ENCODE measurements at regions not wholly inside any gene's neighbourhood (a gene's known extent, or its start where the extent isn't known, plus 50 kb on each side); places are given as distances from the start of the nearest gene placed in this dataset.

DNA sequence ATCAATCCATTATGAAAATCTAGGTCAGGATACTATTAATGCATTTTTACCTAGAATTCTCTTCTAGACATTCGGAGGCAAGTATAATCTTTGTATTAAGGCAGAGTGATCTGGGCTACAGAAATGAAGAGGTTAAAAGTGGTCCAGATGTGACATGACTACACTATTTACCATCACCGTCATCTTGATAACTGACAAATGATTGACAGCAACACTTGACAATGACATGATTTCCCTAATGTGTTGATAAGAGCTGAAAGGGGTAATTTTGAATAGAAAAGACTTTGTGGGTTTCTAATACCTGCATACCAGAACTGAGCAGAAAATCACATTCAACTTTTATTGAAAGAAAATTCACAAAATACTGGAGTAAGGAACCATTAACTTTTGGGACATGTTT lies 718.9 kb upstream of the MAP3K7 start:
- Histone ChIP-seq H3K27ac (ENCODE audit: low read depth, low read length) (no peak overlapping the region), H3K9me3 (ENCODE audit: control insufficient read depth in 5 of 5, low read length in 5 of 5) (no peaks in the 10 kb centered on the region), H3K9ac (ENCODE audit: low read length in 5 of 5) (no peak overlapping the region), H3K27me3 (ENCODE audit: control insufficient read depth in 5 of 5, insufficient read depth in 4 of 5, low read length in 5 of 5) (no peaks in the 10 kb centered on the region), H3K4me3 (ENCODE audit: low read depth in 1 of 5, low read length in 5 of 5) (no peak overlapping the region), H3K4me1 (ENCODE audit: control insufficient read depth in 5 of 5, insufficient read depth in 5 of 5, low read length in 5 of 5) (no peaks in the 10 kb centered on the region), H3K36me3 (ENCODE audit: control insufficient read depth in 5 of 5, insufficient read depth in 5 of 5, low read length in 5 of 5) (no peaks in the 10 kb centered on the region)

DNA sequence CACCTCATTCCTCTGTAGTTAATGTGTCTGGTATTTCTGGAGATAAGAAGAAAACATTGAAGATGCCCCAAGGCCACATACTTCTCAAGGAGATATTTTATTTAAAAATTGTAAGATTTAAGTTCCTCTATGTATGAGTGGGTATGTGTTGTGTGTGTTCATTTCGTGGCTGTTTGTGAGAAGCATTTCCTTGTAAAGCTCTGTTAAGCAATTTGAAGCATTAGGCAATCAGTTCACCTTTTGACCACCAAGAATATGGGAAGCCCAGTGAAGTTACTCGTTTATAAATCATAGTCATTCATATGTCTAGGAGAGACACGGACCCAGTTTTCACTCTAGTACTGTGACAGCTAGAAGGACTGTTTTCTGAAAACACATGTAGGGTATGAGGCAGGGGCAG lies 717.6 kb upstream of the MAP3K7 start:
- Histone ChIP-seq H3K27me3 (ENCODE audit: control insufficient read depth in 5 of 5, insufficient read depth in 4 of 5, low read length in 5 of 5) (no peaks in the 10 kb centered on the region), H3K27ac (ENCODE audit: low read depth, low read length) (no peak overlapping the region), H3K4me1 (ENCODE audit: control insufficient read depth in 5 of 5, insufficient read depth in 5 of 5, low read length in 5 of 5) (no peaks in the 10 kb centered on the region), H3K4me3 (ENCODE audit: low read depth in 1 of 5, low read length in 5 of 5) (no peak overlapping the region), H3K36me3 (ENCODE audit: control insufficient read depth in 5 of 5, insufficient read depth in 5 of 5, low read length in 5 of 5) (no peaks in the 10 kb centered on the region), H3K9ac (ENCODE audit: low read length in 5 of 5) (no peak overlapping the region), H3K9me3 (ENCODE audit: control insufficient read depth in 5 of 5, low read length in 5 of 5) (no peaks in the 10 kb centered on the region)

DNA sequence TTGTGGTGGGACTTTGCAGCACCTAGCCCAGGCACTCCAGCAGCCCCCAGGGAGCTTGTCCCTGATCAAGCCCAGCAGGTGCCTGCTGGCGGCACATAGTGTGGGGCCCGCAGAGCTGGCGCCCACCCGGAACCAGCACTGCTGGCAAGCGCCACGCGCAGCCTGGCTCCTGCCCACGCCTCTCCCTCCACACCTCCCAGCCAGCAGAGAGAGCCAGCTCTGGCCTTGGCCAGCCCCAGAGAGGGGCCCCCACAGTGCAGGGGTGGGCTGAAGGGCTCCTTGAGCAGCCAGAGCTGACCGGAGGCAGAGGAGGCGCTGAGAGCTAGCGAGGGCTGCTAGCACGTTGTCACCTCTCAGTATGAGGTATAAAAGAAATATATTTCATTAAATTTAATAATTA lies 716.5 kb upstream of the MAP3K7 start:
- Histone ChIP-seq H3K36me3 (ENCODE audit: control insufficient read depth in 5 of 5, insufficient read depth in 5 of 5, low read length in 5 of 5) (no peaks in the 10 kb centered on the region), H3K27ac (ENCODE audit: low read depth, low read length) (no peak overlapping the region), H3K9ac (ENCODE audit: low read length in 5 of 5) (no peak overlapping the region), H3K4me1 (ENCODE audit: control insufficient read depth in 5 of 5, insufficient read depth in 5 of 5, low read length in 5 of 5) (no peaks in the 10 kb centered on the region), H3K4me3 (ENCODE audit: low read depth in 1 of 5, low read length in 5 of 5) (no peak overlapping the region), H3K27me3 (ENCODE audit: control insufficient read depth in 5 of 5, insufficient read depth in 4 of 5, low read length in 5 of 5) (no peaks in the 10 kb centered on the region), H3K9me3 (ENCODE audit: control insufficient read depth in 5 of 5, low read length in 5 of 5) (no peaks in the 10 kb centered on the region)

DNA sequence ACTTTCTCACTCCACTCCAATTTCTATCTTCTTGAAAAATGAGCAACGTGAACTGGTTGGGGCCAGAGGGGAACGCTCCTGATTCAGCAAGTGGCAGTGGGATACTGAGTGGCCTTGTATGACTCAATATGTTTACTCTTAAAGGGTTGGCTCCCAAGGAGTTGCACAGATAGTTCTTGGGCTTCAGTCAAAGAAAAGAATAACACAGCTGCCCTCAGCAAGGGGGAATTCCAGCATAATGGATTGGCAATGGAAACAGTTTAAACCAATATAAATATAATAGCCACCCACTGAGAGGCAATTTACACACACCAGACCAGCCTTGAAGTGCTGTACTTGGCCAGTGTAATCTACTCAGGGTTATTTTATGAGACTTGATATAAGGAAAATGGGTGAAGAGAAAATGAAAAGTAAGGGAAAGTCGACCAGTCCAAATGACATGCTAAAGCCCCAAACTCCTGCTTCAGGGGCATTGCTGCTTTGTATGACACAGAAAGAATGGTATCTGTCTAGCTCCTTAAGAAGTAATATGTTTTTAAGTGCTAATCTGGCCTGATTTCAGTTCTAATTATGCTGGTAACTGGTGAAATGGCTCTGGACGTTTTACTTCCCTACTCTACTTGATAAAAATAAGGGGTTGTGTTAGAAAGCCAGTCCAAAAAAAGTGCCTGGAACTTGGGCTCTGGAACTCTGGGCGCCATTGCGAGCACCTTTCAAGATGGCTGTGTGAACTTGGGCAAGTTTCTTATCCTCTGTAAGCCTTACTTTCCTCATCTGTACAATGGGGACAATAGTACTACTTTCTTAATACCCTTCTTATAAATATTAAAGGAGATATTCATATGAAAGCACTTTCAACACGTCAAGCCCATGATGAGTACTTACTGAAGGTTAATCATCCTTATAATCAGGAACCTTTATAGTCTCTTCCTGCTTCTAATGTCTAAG lies 712.9 kb upstream of the MAP3K7 start:
- Histone ChIP-seq H3K4me3 (ENCODE audit: low read depth in 1 of 5, low read length in 5 of 5) (no peak overlapping the region), H3K4me1 (ENCODE audit: control insufficient read depth in 5 of 5, insufficient read depth in 5 of 5, low read length in 5 of 5) (no peaks in the 10 kb centered on the region), H3K9ac (ENCODE audit: low read length in 5 of 5) (no peak overlapping the region), H3K27me3 (ENCODE audit: control insufficient read depth in 5 of 5, insufficient read depth in 4 of 5, low read length in 5 of 5) (no peaks in the 10 kb centered on the region), H3K36me3 (ENCODE audit: control insufficient read depth in 5 of 5, insufficient read depth in 5 of 5, low read length in 5 of 5) (no peaks in the 10 kb centered on the region), H3K9me3 (ENCODE audit: control insufficient read depth in 5 of 5, low read length in 5 of 5) (no peaks in the 10 kb centered on the region), H3K27ac (ENCODE audit: low read depth, low read length) (no peak overlapping the region)

DNA sequence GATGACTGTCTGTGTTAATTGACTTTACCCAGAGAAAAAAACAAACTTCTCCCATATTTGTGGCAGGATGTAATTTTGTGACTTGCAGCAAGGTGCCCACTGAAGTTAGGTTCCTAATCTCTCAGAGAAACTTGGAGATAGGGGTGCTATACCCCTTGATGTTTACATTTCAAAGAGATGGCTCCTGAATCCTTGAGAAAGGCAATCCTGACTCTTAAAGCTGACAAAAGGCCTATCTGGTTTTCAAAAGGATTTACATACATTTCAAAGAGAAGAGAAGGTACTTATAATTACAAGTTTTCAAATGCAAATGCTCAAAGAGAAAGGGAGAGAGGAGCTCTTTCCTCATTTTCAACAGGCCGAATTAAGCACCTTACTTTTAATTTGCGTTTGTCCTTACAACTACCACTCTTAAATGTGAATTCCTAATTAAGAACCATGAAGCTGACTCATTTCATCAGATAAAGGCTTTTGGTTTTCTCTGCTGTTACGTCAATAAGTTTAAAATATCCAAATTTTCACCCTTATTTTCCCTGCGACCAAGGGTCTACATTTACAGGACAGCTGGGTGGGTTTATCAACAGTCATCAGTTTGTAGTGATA lies 711.8 kb upstream of the MAP3K7 start:
- Histone ChIP-seq H3K4me3 (ENCODE audit: low read depth in 1 of 5, low read length in 5 of 5) (no peak overlapping the region), H3K27me3 (ENCODE audit: control insufficient read depth in 5 of 5, insufficient read depth in 4 of 5, low read length in 5 of 5) (no peaks in the 10 kb centered on the region), H3K36me3 (ENCODE audit: control insufficient read depth in 5 of 5, insufficient read depth in 5 of 5, low read length in 5 of 5) (no peaks in the 10 kb centered on the region), H3K9ac (ENCODE audit: low read length in 5 of 5) (no peak overlapping the region), H3K4me1 (ENCODE audit: control insufficient read depth in 5 of 5, insufficient read depth in 5 of 5, low read length in 5 of 5) (no peaks in the 10 kb centered on the region), H3K27ac (ENCODE audit: low read depth, low read length) (no peak overlapping the region), H3K9me3 (ENCODE audit: control insufficient read depth in 5 of 5, low read length in 5 of 5) (no peaks in the 10 kb centered on the region)

DNA sequence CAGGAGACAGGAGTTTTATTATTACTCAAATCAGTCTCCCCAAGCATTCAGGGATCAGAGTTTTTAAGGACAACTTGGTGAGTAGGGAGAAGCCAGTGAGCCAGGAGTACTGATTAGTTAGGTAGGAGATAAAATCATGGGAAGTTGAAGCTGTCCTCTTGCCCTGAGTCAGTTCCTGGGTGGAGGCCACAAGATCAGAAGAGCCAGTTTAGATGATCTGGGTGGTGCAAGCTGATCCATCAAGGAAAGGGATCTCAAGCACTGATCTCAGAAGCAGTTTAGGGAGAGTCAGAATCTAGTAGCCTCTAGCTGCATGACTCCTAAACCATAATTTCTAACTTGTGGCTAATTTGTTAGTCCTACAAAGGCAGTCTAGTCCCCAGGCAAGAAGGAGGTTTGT lies 706.5 kb upstream of the MAP3K7 start:
- Histone ChIP-seq H3K27ac (ENCODE audit: low read depth, low read length) (no peak overlapping the region), H3K9me3 (ENCODE audit: control insufficient read depth in 5 of 5, low read length in 5 of 5) (no peaks in the 10 kb centered on the region), H3K4me1 (ENCODE audit: control insufficient read depth in 5 of 5, insufficient read depth in 5 of 5, low read length in 5 of 5) (peaks cover 0 to 6% (median 0%) of the 10 kb centered on the region in 5 donors), H3K4me3 (ENCODE audit: low read depth in 1 of 5, low read length in 5 of 5) (no peak overlapping the region), H3K27me3 (ENCODE audit: control insufficient read depth in 5 of 5, insufficient read depth in 4 of 5, low read length in 5 of 5) (no peaks in the 10 kb centered on the region), H3K36me3 (ENCODE audit: control insufficient read depth in 5 of 5, insufficient read depth in 5 of 5, low read length in 5 of 5) (no peaks in the 10 kb centered on the region), H3K9ac (ENCODE audit: low read length in 5 of 5) (no peak overlapping the region)

DNA sequence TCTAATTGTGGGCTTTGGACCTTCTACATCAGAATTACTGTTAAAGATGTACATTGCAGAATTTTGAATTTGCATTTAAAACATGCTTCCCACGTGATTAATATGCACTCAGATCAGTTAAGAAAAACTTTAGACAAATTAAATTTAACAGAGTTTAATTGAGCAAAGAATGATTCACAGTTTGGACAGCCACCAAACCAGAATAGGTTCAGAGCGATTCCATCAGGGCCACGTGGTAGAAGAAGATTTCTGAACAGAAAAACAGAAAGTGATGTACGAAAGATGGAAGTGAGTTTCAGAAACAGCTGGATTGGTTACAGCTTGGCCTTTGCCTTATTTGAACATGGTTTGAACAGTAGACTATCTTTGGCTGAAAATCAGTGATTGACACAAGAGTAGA lies 704.2 kb upstream of the MAP3K7 start:
- Histone ChIP-seq H3K9me3 (ENCODE audit: control insufficient read depth in 5 of 5, low read length in 5 of 5) (no peaks in the 10 kb centered on the region), H3K9ac (ENCODE audit: low read length in 5 of 5) (no peak overlapping the region), H3K36me3 (ENCODE audit: control insufficient read depth in 5 of 5, insufficient read depth in 5 of 5, low read length in 5 of 5) (no peaks in the 10 kb centered on the region), H3K4me3 (ENCODE audit: low read depth in 1 of 5, low read length in 5 of 5) (no peak overlapping the region), H3K27me3 (ENCODE audit: control insufficient read depth in 5 of 5, insufficient read depth in 4 of 5, low read length in 5 of 5) (no peaks in the 10 kb centered on the region), H3K27ac (ENCODE audit: low read depth, low read length) (no peak overlapping the region), H3K4me1 (ENCODE audit: control insufficient read depth in 5 of 5, insufficient read depth in 5 of 5, low read length in 5 of 5) (peaks cover 0 to 6% (median 0%) of the 10 kb centered on the region in 5 donors)

DNA sequence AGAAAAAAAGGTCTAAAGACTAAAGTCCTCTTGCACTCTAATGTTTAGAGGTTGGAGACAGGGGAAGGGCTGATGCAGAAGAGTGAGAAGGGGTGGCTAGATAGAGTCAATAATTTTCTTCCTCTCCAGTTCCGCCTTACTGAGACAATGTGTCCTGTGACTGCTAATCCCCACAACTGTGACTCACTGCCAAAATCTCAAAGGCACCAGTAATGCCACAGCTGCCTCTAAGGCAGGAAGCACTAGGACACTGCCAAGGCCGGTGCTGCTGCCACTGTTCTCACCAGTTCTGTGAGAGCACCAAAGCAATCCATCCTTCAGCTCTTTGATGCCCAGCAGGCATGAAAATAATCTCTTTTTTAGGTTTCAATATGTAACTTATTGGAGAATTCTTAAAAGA lies 701.9 kb upstream of the MAP3K7 start:
- no peak overlapping the region for H3K9ac ChIP-seq (ENCODE audit: low read length in 5 of 5)
- no peaks in the 10 kb centered on the region for H3K9me3 ChIP-seq (ENCODE audit: control insufficient read depth in 5 of 5, low read length in 5 of 5)
- no peaks in the 10 kb centered on the region for H3K27me3 ChIP-seq (ENCODE audit: control insufficient read depth in 5 of 5, insufficient read depth in 4 of 5, low read length in 5 of 5)
- no peak overlapping the region for H3K27ac ChIP-seq (ENCODE audit: low read depth, low read length)
- H3K36me3 ChIP-seq (ENCODE audit: control insufficient read depth in 5 of 5, insufficient read depth in 5 of 5, low read length in 5 of 5): no peaks in the 10 kb centered on the region
- no peak overlapping the region for H3K4me3 ChIP-seq (ENCODE audit: low read depth in 1 of 5, low read length in 5 of 5)
- H3K4me1 ChIP-seq (ENCODE audit: control insufficient read depth in 5 of 5, insufficient read depth in 5 of 5, low read length in 5 of 5): peaks cover 0 to 6% (median 0%) of the 10 kb centered on the region in 5 donors

DNA sequence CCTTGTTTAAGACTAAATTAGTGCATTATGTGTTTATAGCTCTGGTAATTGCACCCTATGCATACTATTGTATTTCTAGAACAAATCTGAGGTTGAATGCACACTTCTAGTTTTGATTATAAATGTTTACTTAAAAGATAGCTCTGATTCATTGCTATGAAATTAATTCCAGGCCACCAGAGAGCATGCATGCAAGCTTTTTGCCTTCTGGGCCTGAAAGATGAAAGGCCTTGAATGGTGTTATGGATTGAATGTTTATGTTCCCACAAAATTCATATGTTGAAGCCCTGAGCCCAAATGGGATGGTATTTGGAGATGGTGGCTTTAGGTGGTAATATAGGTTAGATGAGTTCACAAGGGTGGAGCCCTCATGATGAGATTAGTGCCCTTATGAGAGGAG lies 695.0 kb upstream of the MAP3K7 start:
- Histone ChIP-seq H3K4me3 (ENCODE audit: low read depth in 1 of 5, low read length in 5 of 5) (no peak overlapping the region), H3K36me3 (ENCODE audit: control insufficient read depth in 5 of 5, insufficient read depth in 5 of 5, low read length in 5 of 5) (no peaks in the 10 kb centered on the region), H3K9ac (ENCODE audit: low read length in 5 of 5) (no peak overlapping the region), H3K9me3 (ENCODE audit: control insufficient read depth in 5 of 5, low read length in 5 of 5) (peaks cover 0 to 2% (median 0%) of the 10 kb centered on the region in 5 donors), H3K4me1 (ENCODE audit: control insufficient read depth in 5 of 5, insufficient read depth in 5 of 5, low read length in 5 of 5) (no peaks in the 10 kb centered on the region), H3K27ac (ENCODE audit: low read depth, low read length) (no peak overlapping the region), H3K27me3 (ENCODE audit: control insufficient read depth in 5 of 5, insufficient read depth in 4 of 5, low read length in 5 of 5) (no peaks in the 10 kb centered on the region)

DNA sequence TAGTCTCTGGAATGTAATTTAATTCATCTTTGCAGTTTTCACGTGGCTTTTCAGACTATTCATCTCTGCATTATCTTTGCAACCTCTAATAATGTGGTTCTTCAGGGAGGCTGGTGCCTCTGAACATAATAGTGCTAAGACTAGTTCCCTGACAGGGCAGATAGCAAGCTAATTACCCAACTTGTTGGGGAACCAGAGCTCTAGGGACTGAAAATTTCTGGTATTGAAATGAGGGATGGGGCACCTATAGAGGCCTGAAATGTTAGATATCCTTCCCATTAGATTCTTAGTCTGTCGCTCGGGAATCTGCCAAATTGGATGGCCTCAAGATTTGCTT lies 693.6 kb upstream of the MAP3K7 start:
- Histone ChIP-seq H3K9ac (ENCODE audit: low read length in 5 of 5) (no peak overlapping the region), H3K9me3 (ENCODE audit: control insufficient read depth in 5 of 5, low read length in 5 of 5) (peaks cover 0 to 2% (median 0%) of the 10 kb centered on the region in 5 donors), H3K27me3 (ENCODE audit: control insufficient read depth in 5 of 5, insufficient read depth in 4 of 5, low read length in 5 of 5) (no peaks in the 10 kb centered on the region), H3K27ac (ENCODE audit: low read depth, low read length) (no peak overlapping the region), H3K4me3 (ENCODE audit: low read depth in 1 of 5, low read length in 5 of 5) (no peak overlapping the region), H3K36me3 (ENCODE audit: control insufficient read depth in 5 of 5, insufficient read depth in 5 of 5, low read length in 5 of 5) (no peaks in the 10 kb centered on the region), H3K4me1 (ENCODE audit: control insufficient read depth in 5 of 5, insufficient read depth in 5 of 5, low read length in 5 of 5) (no peaks in the 10 kb centered on the region)

All from subcutaneous abdominal adipose tissue (tissue), 5 donors.